GM10248 (cell line): ENCODE measurements at regions not wholly inside any gene's neighbourhood (a gene's known extent, or its start where the extent isn't known, plus 50 kb on each side); places are given as distances from the start of the nearest gene placed in this dataset.

Source experiments
- CTCF ChIA-PET: fragments of 300-600 bp; sonication (Branson Sonifier 250); formaldehyde crosslinking; extraction: SDS; loops from one replicate; lab custom pipeline; 2021; ENCODE audit warnings: antibody characterized with exemption; lab: Yijun Ruan, JAX
- POLR2A ChIA-PET: fragments of 350-650 bp; sonication (Branson Sonifier 250); formaldehyde crosslinking; extraction: SDS; loops from one replicate; lab custom pipeline; 2020; ENCODE audit warnings: antibody characterized with exemption; lab: Yijun Ruan, JAX
- DNase-seq: peaks from one replicate; pipeline ENCODE4 v3.0.0; 2012; ENCODE audit errors: extremely low spot score
- TF ChIP-seq, protein P1 (sequence below): IDR thresholded peaks from 2 replicates; pipeline ENCODE4 v1.5.1; 2012; ENCODE audit warnings: mild to moderate bottlenecking, low read depth; ENCODE audit errors: extremely low read depth, missing control alignments, control extremely low read depth

DNA sequence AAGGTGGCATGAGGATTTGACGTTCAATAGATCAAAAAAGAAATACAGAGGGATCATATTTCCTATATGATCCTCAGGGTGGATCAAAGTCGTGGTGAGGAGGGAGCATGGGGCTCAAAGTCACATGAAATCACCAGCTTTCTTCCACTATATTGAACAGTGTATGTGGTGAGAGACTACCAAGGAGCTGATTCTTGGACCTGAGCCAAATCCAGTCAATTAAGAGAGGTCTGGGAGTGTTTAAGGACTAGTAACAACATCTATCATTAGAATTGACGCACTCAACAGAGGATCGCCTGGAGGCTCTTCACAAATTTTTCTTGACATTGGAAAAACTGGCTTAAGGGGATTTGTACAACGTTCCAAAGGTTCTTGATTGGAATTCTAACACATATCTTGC lies 267.7 kb upstream of the PROX1 start:
- TF ChIP-seq, protein P1, sequence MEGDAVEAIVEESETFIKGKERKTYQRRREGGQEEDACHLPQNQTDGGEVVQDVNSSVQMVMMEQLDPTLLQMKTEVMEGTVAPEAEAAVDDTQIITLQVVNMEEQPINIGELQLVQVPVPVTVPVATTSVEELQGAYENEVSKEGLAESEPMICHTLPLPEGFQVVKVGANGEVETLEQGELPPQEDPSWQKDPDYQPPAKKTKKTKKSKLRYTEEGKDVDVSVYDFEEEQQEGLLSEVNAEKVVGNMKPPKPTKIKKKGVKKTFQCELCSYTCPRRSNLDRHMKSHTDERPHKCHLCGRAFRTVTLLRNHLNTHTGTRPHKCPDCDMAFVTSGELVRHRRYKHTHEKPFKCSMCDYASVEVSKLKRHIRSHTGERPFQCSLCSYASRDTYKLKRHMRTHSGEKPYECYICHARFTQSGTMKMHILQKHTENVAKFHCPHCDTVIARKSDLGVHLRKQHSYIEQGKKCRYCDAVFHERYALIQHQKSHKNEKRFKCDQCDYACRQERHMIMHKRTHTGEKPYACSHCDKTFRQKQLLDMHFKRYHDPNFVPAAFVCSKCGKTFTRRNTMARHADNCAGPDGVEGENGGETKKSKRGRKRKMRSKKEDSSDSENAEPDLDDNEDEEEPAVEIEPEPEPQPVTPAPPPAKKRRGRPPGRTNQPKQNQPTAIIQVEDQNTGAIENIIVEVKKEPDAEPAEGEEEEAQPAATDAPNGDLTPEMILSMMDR: no peak
- no peak for DNase-seq
- ChIA-PET POLR2A (no interaction called here), CTCF (interaction anchor here (1.4 kb wide), 1 partner anchor 8 kb away, joined by 4 read pairs; no protein-coding TSS in a partner anchor)

GRCh38 chr1:213723187-213723586 lies 264.6 kb upstream of the PROX1 start:
- ChIA-PET CTCF (no interaction called here), POLR2A (no interaction called here)
- no peak for DNase-seq
- TF ChIP-seq, protein P1: no peak

DNA sequence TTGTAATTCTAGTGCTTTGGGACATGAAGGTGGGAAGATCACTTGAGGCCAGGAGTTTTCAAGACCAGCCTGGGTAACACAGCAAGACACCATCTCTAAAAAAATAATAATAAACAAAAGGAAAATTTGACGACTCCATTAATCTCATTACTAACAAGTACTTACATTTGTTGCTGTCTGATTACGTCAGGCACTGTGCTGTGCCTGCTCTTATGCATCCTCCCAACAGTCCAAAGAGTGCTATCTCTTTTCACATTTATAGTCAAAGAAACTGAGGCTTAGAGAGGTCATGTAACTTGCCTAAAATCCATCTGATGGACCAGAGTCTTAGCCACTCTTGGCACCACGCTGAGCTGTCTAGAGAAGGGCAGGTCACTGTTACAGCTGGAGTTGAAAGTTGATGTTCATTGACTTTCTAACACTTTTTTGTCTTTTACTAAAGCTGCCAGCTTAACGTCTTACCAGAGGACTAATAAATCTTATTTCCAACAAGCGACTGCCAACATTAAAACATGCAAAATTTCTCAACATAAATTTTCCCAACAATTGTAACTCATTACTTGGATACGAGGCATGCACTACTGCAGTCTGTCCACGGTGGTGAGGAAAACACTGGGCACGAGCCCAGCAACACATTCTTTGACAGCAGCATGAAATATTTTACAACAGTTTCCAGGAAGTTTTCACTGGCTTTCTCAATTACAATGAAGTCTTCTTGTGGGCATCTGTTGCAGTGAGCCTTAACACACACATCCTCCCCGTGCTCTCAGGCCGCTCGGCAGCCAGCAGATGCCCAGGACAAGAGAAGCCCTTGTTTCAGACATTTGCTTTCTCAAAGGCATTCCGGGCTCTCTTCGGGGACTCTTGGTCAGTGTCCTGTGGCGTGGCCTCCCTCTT lies 262.9 kb upstream of the PROX1 start:
- ChIA-PET CTCF (no interaction called here), POLR2A (no interaction called here)
- DNase-seq: no peak
- TF ChIP-seq, protein P1: no peak

GRCh38 chr1:213727853-213728592 lies 259.8 kb upstream of the PROX1 start:
- DNase-seq: no peak
- TF ChIP-seq, protein P1: no peak
- CTCF ChIA-PET: interaction anchor here (1.0 kb wide), 1 partner anchor 9 kb away, joined by 4 read pairs; no protein-coding TSS in a partner anchor
- POLR2A ChIA-PET: interaction anchor here (0.7 kb wide), 1 partner anchor 25 kb away, joined by 5 read pairs; no protein-coding TSS in a partner anchor

DNA sequence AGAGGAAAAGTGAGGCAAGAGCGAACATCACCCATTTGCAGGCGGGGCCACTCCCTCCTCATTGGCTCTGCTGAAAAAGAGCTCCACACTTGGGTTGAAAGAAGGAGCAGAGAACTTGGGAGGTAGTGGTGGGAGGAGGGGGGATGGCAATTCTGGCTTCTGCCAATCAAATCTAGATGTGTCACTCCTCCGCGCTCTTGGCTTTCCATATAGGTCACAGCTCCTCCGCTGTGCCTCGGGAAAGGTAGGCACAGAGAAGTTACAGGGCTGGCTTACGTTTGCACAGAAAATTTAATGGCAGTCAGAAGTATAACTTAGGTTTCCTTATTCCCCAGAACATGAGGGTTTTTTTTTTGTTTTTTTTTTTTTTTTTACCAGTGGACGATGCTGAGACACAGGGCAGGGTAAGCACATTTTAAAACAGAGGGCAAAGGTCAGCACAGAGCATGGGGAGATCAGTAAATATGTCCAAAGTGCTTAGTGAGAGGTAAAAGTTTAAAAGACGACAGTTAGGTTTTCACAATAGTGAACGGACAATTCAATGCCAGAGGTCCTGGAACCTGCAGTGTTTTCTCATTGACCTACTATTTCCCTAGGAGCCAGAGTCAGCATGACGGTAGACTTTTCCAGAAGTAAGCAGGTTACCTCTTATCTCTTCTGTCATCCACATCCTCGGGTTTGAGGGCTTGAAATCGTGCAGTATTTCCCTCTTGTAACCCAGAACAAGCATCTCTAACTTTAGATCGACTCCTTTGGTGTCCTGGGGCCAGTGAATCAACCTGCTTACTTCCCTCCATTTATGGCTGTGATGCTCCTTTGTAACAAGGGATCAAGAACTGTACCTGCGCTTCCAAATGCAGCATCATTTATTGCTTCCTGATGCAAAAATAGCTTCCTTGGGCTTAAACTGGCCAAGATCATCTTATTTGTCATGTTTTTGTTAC lies 258.9 kb upstream of the PROX1 start:
- ChIA-PET POLR2A (interaction anchor here (0.7 kb wide), 1 partner anchor 24 kb away, joined by 5 read pairs; no protein-coding TSS in a partner anchor), CTCF (interaction anchor here (1.0 kb wide), 1 partner anchor 10 kb away, joined by 4 read pairs; no protein-coding TSS in a partner anchor)
- no peak for DNase-seq
- TF ChIP-seq, protein P1: no peak
